Mesendoderm (in vitro differentiated cells): ENCODE measurements at regions not wholly inside any gene's neighbourhood (a gene's known extent, or its start where the extent isn't known, plus 50 kb on each side); places are given as distances from the start of the nearest gene placed in this dataset.

Source experiments
- DNase-seq: peaks from one replicate; pipeline ENCODE4 v3.0.0; 2013
- H2AK5ac ChIP-seq: 2 replicates; pipeline ENCODE4 v1.6.1; 2013; ENCODE audit warnings: low read length, inconsistent platforms
- H2BK120ac ChIP-seq: 2 replicates; pipeline ENCODE4 v1.6.1; 2013; ENCODE audit warnings: low read depth, mild to moderate bottlenecking, low read length, moderate library complexity, mixed read lengths
- H2BK15ac ChIP-seq: replicated peaks from 2 replicates; pipeline ENCODE4 v1.6.1; 2013; ENCODE audit warnings: low read depth, mild to moderate bottlenecking, moderate library complexity
- H2BK5ac ChIP-seq: 2 replicates; pipeline ENCODE4 v1.6.1; 2013; ENCODE audit warnings: low read length, inconsistent platforms
- H3K18ac ChIP-seq: 2 replicates; pipeline ENCODE4 v1.6.1; 2013; ENCODE audit warnings: mild to moderate bottlenecking, low read length, mixed read lengths
- H3K23ac ChIP-seq: one replicate; pipeline ENCODE4 v1.6.1; 2013; ENCODE audit warnings: low read length
- H3K27ac ChIP-seq: 2 replicates; pipeline ENCODE4 v1.5.1; 2013; ENCODE audit warnings: low read depth, mild to moderate bottlenecking, inconsistent platforms, low read length, moderate library complexity
- H3K27me3 ChIP-seq: 2 replicates; pipeline ENCODE4 v1.6.1; 2013; ENCODE audit warnings: low read length, control low read depth, mild to moderate bottlenecking, inconsistent platforms; ENCODE audit not compliant: insufficient read depth, poor library complexity
- H3K36me3 ChIP-seq: 2 replicates; pipeline ENCODE4 v1.6.1; 2013; ENCODE audit warnings: low read length, inconsistent platforms; ENCODE audit not compliant: control insufficient read depth, insufficient read depth
- H3K4ac ChIP-seq: one replicate; pipeline ENCODE4 v1.6.1; 2013; ENCODE audit warnings: low read depth, mild to moderate bottlenecking, low read length, moderate library complexity
- H3K4me1 ChIP-seq: 2 replicates; pipeline ENCODE4 v1.6.1; 2013; ENCODE audit warnings: low read depth, low read length, inconsistent platforms; ENCODE audit not compliant: control insufficient read depth
- H3K4me2 ChIP-seq: 2 replicates; pipeline ENCODE4 v1.6.1; 2013; ENCODE audit warnings: low read length
- H3K4me3 ChIP-seq: 2 replicates; pipeline ENCODE4 v1.5.1; 2013; ENCODE audit warnings: mild to moderate bottlenecking, low read length
- H3K56ac ChIP-seq: one replicate; pipeline ENCODE4 v1.6.1; 2013; ENCODE audit warnings: low read length
- H3K79me1 ChIP-seq: 2 replicates; pipeline ENCODE4 v1.6.1; 2013; ENCODE audit warnings: low read length, inconsistent platforms
- H3K79me2 ChIP-seq: 2 replicates; pipeline ENCODE4 v1.6.1; 2013; ENCODE audit warnings: mild to moderate bottlenecking, low read length; ENCODE audit not compliant: control insufficient read depth, insufficient read depth
- H3K9ac ChIP-seq: 2 replicates; pipeline ENCODE4 v1.6.1; 2013; ENCODE audit warnings: low read length, inconsistent platforms
- H4K5ac ChIP-seq: one replicate; pipeline ENCODE4 v1.6.1; 2013; ENCODE audit warnings: low read length
- H4K8ac ChIP-seq: one replicate; pipeline ENCODE4 v1.6.1; 2013; ENCODE audit warnings: low read depth, mild to moderate bottlenecking, control low read depth, low read length, moderate library complexity
- WGBS: extraction: QIAGEN DNeasy Blood & Tissue Kit; methylation state at CpG from one replicate; pipeline ENCODE4 v1.1.7; 2013; ENCODE audit warnings: low lambda C conversion rate, missing lambda C conversion rate; ENCODE audit not compliant: insufficient coverage; ENCODE audit errors: extremely low coverage; 5-methylcytosine and 5-hydroxymethylcytosine counted together

GRCh38 chr9:32706004-32706724, 70.7 kb upstream of the TAF1L start:
- Histone ChIP-seq H3K56ac (no peak overlapping the region), H3K9ac (no peak overlapping the region), H3K36me3 (no peaks in the 10 kb centered on the region), H4K8ac (no peak overlapping the region), H3K27ac (no peak overlapping the region), H3K27me3 (no peaks in the 10 kb centered on the region), H3K4me3 (no peak overlapping the region), H2BK5ac (no peak overlapping the region), H3K79me2 (no peaks in the 10 kb centered on the region), H2BK15ac (no peak overlapping the region), H2AK5ac (no peak overlapping the region), H3K4ac (no peak overlapping the region), H3K18ac (no peak overlapping the region), H4K5ac (no peak overlapping the region), H3K79me1 (no peaks in the 10 kb centered on the region), H3K23ac (no peak overlapping the region), H2BK120ac (no peak overlapping the region), H3K4me1 (no peaks in the 10 kb centered on the region), H3K4me2 (no peak overlapping the region)
- DNase-seq, result peak; percentile 78
- WGBS, result no CpG with 5 or more reads among the region's 4 CpGs

DNA sequence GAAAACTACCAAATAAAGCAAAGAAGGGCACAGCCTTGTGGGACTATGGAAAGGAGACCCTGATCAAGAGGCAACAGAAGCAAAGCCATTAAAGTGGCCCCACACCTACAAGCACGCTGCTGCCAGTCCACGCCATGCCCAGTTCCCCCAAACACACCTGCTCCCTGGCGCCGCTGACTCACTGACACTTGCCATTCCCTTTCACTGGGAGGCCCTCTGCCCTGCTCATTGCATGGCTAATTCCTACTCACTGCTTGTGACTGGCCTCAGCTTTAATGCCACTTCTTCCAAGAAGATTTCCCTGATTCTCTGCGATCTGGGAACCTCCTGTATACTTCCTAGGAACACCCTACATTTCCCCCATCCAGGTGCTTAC, 71.2 kb upstream of the TAF1L start:
- no peak overlapping the region for H3K23ac ChIP-seq
- no peaks in the 10 kb centered on the region for H3K79me1 ChIP-seq
- no peak overlapping the region for H3K4me3 ChIP-seq
- no peaks in the 10 kb centered on the region for H3K27me3 ChIP-seq
- no peak overlapping the region for H3K18ac ChIP-seq
- H3K9ac ChIP-seq, result no peak overlapping the region
- no peaks in the 10 kb centered on the region for H3K4me1 ChIP-seq
- H3K4ac ChIP-seq, result no peak overlapping the region
- H2BK120ac ChIP-seq, result no peak overlapping the region
- no peak overlapping the region for H4K5ac ChIP-seq
- no peak overlapping the region for H4K8ac ChIP-seq
- no peak overlapping the region for H3K4me2 ChIP-seq
- no peak overlapping the region for H2AK5ac ChIP-seq
- no peaks in the 10 kb centered on the region for H3K36me3 ChIP-seq
- no peak for DNase-seq
- no peak overlapping the region for H3K27ac ChIP-seq
- H2BK5ac ChIP-seq, result no peak overlapping the region
- no CpG with 5 or more reads among the region's 5 CpGs for WGBS
- H2BK15ac ChIP-seq, result no peak overlapping the region
- no peaks in the 10 kb centered on the region for H3K79me2 ChIP-seq
- H3K56ac ChIP-seq, result no peak overlapping the region

DNA sequence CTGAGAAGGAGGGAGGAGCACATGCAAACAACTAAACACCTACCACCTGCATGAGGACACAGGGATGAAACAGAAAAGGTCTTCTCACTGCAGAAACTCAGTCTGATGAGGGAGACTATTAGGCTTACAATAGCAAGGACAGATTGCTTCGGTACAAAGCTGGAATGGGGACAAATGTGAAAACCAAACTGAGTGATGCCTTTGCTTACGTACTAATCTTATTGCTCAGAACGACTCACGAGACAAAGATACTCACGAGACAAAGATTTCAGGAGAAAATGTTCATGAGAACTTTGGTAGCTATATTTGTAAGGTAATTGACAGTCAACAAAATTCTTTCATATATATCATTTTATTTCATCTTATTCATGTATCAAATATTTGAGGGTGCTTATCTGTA, 71.9 kb upstream of the TAF1L start:
- H2BK5ac ChIP-seq, result no peak overlapping the region
- no peak overlapping the region for H4K8ac ChIP-seq
- WGBS, result no CpG with 5 or more reads among the region's 5 CpGs
- no peak overlapping the region for H3K4me3 ChIP-seq
- no peaks in the 10 kb centered on the region for H3K4me1 ChIP-seq
- no peaks in the 10 kb centered on the region for H3K27me3 ChIP-seq
- no peak overlapping the region for H3K9ac ChIP-seq
- H3K56ac ChIP-seq, result no peak overlapping the region
- no peak overlapping the region for H3K23ac ChIP-seq
- no peak overlapping the region for H3K4me2 ChIP-seq
- no peak overlapping the region for H3K18ac ChIP-seq
- H3K79me1 ChIP-seq, result no peaks in the 10 kb centered on the region
- no peaks in the 10 kb centered on the region for H3K36me3 ChIP-seq
- no peak overlapping the region for H2AK5ac ChIP-seq
- H4K5ac ChIP-seq, result no peak overlapping the region
- no peak for DNase-seq
- no peaks in the 10 kb centered on the region for H3K79me2 ChIP-seq
- no peak overlapping the region for H2BK120ac ChIP-seq
- H2BK15ac ChIP-seq, result no peak overlapping the region
- H3K27ac ChIP-seq, result no peak overlapping the region
- no peak overlapping the region for H3K4ac ChIP-seq

GRCh38 chr9:32708480-32709150, 73.1 kb upstream of the TAF1L start:
- Histone ChIP-seq H2BK120ac (no peak overlapping the region), H2BK5ac (no peak overlapping the region), H4K8ac (no peak overlapping the region), H3K27ac (no peak overlapping the region), H3K4ac (no peak overlapping the region), H3K4me3 (no peak overlapping the region), H2AK5ac (no peak overlapping the region), H3K18ac (no peak overlapping the region), H3K23ac (no peak overlapping the region), H3K56ac (no peak overlapping the region), H3K79me2 (no peaks in the 10 kb centered on the region), H3K4me2 (no peak overlapping the region), H3K27me3 (no peaks in the 10 kb centered on the region), H4K5ac (no peak overlapping the region), H2BK15ac (no peak overlapping the region), H3K4me1 (no peaks in the 10 kb centered on the region), H3K36me3 (no peaks in the 10 kb centered on the region), H3K9ac (no peak overlapping the region), H3K79me1 (no peaks in the 10 kb centered on the region)
- no peak for DNase-seq
- no CpG with 5 or more reads among the region's 3 CpGs for WGBS

DNA sequence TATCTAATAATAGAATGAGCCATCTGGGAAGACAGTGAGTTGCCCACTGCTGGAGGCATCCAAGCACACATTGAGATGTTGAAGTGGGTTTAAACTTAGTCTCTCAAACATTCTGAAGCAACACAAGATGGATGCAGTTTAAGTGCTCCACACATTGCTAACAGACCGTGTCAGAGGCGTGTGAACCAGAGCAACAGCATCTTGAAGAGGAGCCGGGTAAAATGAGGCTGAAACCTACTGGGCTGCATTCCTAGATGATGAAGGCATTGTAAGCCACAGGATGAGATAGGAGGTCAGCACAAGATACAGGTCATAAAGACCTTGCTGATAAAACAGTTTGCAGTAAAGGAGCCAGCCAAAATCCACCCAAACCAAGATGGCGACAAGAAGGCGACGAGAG, 73.5 kb upstream of the TMEM215 start:
- H3K56ac ChIP-seq, result no peak overlapping the region
- H3K18ac ChIP-seq, result no peak overlapping the region
- H3K4me2 ChIP-seq, result no peak overlapping the region
- H2BK15ac ChIP-seq, result no peak overlapping the region
- WGBS, result no CpG with 5 or more reads among the region's 6 CpGs
- H3K27me3 ChIP-seq, result no peaks in the 10 kb centered on the region
- no peaks in the 10 kb centered on the region for H3K4me1 ChIP-seq
- peak; percentile 12 for DNase-seq
- no peak overlapping the region for H4K5ac ChIP-seq
- H2BK120ac ChIP-seq, result no peak overlapping the region
- H2BK5ac ChIP-seq, result no peak overlapping the region
- H3K79me1 ChIP-seq, result no peaks in the 10 kb centered on the region
- H3K4ac ChIP-seq, result no peak overlapping the region
- H4K8ac ChIP-seq, result no peak overlapping the region
- H3K27ac ChIP-seq, result no peak overlapping the region
- H3K4me3 ChIP-seq, result no peak overlapping the region
- no peak overlapping the region for H3K9ac ChIP-seq
- no peaks in the 10 kb centered on the region for H3K79me2 ChIP-seq
- H3K36me3 ChIP-seq, result no peaks in the 10 kb centered on the region
- H3K23ac ChIP-seq, result no peak overlapping the region
- H2AK5ac ChIP-seq, result no peak overlapping the region

GRCh38 chr9:32716425-32716824, 66.9 kb upstream of the TMEM215 start:
- no peak overlapping the region for H4K5ac ChIP-seq
- H2BK120ac ChIP-seq, result no peak overlapping the region
- no peak overlapping the region for H4K8ac ChIP-seq
- H3K36me3 ChIP-seq, result no peaks in the 10 kb centered on the region
- no peak overlapping the region for H3K27ac ChIP-seq
- H3K4me1 ChIP-seq, result no peaks in the 10 kb centered on the region
- H2AK5ac ChIP-seq, result no peak overlapping the region
- H3K79me1 ChIP-seq, result no peaks in the 10 kb centered on the region
- no peaks in the 10 kb centered on the region for H3K27me3 ChIP-seq
- no peak overlapping the region for H2BK5ac ChIP-seq
- no peak overlapping the region for H3K4me2 ChIP-seq
- H3K56ac ChIP-seq, result no peak overlapping the region
- no peak overlapping the region for H3K23ac ChIP-seq
- no peaks in the 10 kb centered on the region for H3K79me2 ChIP-seq
- no peak overlapping the region for H3K18ac ChIP-seq
- no peak overlapping the region for H3K4ac ChIP-seq
- H2BK15ac ChIP-seq, result no peak overlapping the region
- no peak overlapping the region for H3K4me3 ChIP-seq
- no peak overlapping the region for H3K9ac ChIP-seq
- no CpG with 5 or more reads among the region's 1 CpG for WGBS
- DNase-seq, result no peak
